Neural progenitor cell (in vitro differentiated cells): ENCODE measurements at regions not wholly inside any gene's neighbourhood (a gene's known extent, or its start where the extent isn't known, plus 50 kb on each side); places are given as distances from the start of the nearest gene placed in this dataset.

ENCODE experiments used
- EZH2phosphoT487 ChIP-seq: fragments of 200-600 bp; sonication (generic); IDR thresholded peaks from 2 replicates; pipeline ENCODE4 v1.6.1; 2017; ENCODE audit warnings: antibody characterized with exemption
- TF ChIP-seq, protein P1 (sequence below): fragments of 200-600 bp; sonication (generic); IDR thresholded peaks from 2 replicates; pipeline ENCODE4 v1.5.1; 2017; ENCODE audit warnings: antibody characterized with exemption, mild to moderate bottlenecking

DNA sequence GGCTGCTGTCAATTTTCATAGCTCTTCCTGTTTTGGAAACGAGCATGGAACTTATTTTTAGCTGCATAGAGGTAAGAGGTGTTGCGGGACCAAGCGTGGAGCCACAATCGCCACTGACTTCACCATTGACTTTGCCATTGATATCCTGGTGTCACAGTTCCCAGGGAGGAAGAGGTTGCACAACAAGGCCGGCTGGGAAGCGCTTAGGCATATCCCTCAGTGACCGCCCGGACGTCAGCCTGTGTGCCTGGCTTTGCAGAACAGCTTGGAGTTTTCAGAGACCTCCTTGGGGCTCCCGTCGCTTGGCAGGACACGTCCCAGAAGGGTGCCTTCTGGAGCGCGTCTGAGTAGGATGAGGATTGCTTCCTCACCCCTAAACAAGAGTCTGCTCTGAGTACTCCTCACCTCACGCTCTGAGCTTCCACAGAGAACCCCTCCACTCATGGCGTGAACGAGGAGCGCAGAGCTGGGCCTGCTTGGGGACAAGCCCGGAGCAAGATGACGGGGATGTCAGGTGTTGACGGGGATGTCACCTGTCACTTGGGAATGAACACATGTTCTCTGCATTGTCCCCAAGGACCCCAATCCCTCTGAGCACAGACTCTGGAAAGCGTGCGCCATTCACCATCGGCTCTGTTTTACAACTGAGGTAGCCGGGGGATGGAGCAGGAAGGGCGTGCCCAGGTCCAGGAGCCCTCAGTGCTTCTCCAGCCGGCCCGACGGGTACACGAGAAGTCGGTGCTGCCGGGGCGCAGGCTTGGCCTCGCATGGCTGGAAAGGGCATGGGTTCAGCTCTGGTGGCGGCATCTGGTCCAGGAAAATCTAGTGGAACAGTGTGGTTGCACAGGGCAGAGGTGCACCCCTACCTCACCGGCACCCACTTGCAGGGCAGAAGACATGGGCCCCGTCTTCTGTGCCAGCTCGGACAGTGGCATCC is 192.3 kb upstream of the SHH start:
- TF ChIP-seq, protein P1, sequence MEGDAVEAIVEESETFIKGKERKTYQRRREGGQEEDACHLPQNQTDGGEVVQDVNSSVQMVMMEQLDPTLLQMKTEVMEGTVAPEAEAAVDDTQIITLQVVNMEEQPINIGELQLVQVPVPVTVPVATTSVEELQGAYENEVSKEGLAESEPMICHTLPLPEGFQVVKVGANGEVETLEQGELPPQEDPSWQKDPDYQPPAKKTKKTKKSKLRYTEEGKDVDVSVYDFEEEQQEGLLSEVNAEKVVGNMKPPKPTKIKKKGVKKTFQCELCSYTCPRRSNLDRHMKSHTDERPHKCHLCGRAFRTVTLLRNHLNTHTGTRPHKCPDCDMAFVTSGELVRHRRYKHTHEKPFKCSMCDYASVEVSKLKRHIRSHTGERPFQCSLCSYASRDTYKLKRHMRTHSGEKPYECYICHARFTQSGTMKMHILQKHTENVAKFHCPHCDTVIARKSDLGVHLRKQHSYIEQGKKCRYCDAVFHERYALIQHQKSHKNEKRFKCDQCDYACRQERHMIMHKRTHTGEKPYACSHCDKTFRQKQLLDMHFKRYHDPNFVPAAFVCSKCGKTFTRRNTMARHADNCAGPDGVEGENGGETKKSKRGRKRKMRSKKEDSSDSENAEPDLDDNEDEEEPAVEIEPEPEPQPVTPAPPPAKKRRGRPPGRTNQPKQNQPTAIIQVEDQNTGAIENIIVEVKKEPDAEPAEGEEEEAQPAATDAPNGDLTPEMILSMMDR: no peak
- TF ChIP-seq EZH2phosphoT487: no peak
